ENCODE measurements at regions not wholly inside any gene's neighbourhood (a gene's known extent, or its start where the extent isn't known, plus 50 kb on each side); places are given as distances from the start of the nearest gene placed in this dataset.

DNA sequence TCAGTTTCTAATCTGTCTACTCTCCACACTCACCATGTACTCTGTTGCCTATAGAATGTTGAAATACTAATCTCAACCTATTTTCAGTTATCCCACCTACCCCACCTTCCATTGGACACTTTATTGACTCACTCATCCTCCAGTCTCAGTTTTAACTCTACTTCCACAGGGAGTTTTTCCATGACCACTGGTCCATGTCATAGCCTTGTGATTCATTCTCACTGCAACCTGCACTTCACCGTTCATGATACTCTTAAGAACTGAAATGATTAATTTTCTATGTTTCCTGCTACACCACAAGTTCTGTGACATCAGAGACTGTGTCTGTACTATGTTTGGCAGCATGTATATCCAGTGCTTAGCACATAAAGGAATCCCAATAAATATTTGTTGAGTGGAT, 122.8 kb upstream of the HSF2 start:
- TF ChIP-seq POGZ (CRISPR knock-in tag; IDR thresholded peaks at IDR 0.05), result no peak
- TF ChIP-seq ZNF672 (CRISPR knock-in tag; IDR thresholded peaks at IDR 0.05), result no peak
- TF ChIP-seq, protein P1, sequence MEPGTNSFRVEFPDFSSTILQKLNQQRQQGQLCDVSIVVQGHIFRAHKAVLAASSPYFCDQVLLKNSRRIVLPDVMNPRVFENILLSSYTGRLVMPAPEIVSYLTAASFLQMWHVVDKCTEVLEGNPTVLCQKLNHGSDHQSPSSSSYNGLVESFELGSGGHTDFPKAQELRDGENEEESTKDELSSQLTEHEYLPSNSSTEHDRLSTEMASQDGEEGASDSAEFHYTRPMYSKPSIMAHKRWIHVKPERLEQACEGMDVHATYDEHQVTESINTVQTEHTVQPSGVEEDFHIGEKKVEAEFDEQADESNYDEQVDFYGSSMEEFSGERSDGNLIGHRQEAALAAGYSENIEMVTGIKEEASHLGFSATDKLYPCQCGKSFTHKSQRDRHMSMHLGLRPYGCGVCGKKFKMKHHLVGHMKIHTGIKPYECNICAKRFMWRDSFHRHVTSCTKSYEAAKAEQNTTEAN (CRISPR knock-in tag; conservative IDR thresholded peaks at IDR 0.05), result no peak
- TF ChIP-seq, protein P2, sequence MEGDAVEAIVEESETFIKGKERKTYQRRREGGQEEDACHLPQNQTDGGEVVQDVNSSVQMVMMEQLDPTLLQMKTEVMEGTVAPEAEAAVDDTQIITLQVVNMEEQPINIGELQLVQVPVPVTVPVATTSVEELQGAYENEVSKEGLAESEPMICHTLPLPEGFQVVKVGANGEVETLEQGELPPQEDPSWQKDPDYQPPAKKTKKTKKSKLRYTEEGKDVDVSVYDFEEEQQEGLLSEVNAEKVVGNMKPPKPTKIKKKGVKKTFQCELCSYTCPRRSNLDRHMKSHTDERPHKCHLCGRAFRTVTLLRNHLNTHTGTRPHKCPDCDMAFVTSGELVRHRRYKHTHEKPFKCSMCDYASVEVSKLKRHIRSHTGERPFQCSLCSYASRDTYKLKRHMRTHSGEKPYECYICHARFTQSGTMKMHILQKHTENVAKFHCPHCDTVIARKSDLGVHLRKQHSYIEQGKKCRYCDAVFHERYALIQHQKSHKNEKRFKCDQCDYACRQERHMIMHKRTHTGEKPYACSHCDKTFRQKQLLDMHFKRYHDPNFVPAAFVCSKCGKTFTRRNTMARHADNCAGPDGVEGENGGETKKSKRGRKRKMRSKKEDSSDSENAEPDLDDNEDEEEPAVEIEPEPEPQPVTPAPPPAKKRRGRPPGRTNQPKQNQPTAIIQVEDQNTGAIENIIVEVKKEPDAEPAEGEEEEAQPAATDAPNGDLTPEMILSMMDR (CRISPR knock-in tag; IDR thresholded peaks at IDR 0.05), result no peak
